GM18498 (cell line): ENCODE measurements at regions not wholly inside any gene's neighbourhood (a gene's known extent, or its start where the extent isn't known, plus 50 kb on each side); places are given as distances from the start of the nearest gene placed in this dataset.

Experiments
- ATAC-seq: cut with Tn5 transposase; IDR thresholded peaks from one replicate; pipeline ENCODE4 v1.9.1; 2021; ENCODE audit warnings: mild to moderate bottlenecking, moderate library complexity; ENCODE audit not compliant: unreplicated experiment

GRCh38 chr20:22003680-22004079, 298.2 kb downstream of the PAX1 start:
- ATAC-seq, result no peak

- ATAC-seq, result no peak
Observed at GRCh38 chr20:22001886-22002285, 296.4 kb downstream of the PAX1 start.

- ATAC-seq, result no peak
Observed at GRCh38 chr20:21995461-21995860, 290.0 kb downstream of the PAX1 start.

GRCh38 chr20:21994203-21994602, 288.7 kb downstream of the PAX1 start:
- no peak for ATAC-seq

- no peak for ATAC-seq
Observed at GRCh38 chr20:21982559-21982958, 277.1 kb downstream of the PAX1 start.

GRCh38 chr20:21981597-21982344, 276.3 kb downstream of the PAX1 start:
- ATAC-seq, result no peak

GRCh38 chr20:21981179-21981578, 275.7 kb downstream of the PAX1 start:
- ATAC-seq, result no peak

- ATAC-seq, result no peak
Observed at GRCh38 chr20:21971436-21971835, 266.0 kb downstream of the PAX1 start.

DNA sequence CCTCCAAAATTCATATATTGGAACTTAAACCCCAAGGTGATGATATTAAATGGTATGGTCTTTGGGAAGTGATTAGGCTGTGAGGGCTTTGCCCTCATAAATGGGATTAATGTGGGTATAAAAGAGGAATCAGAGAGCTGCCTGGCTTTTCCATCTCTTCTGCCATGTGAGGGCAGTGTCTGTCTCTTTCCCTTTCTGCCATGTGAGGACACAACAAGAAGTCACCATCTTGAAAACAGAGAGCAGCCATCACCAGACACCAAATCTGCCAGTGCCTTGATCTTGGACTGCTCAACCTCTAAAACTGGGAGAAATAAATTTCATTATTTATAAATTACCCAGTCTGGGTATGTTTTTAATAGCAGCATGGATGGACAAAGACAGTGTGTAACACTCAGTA, 263.0 kb downstream of the PAX1 start:
- ATAC-seq, result no peak

GRCh38 chr20:21967481-21967880, 262.0 kb downstream of the PAX1 start:
- no peak for ATAC-seq

GRCh38 chr20:21956591-21956990, 251.1 kb downstream of the PAX1 start:
- no peak for ATAC-seq

GRCh38 chr20:21947406-21947805, 241.9 kb downstream of the PAX1 start:
- no peak for ATAC-seq

DNA sequence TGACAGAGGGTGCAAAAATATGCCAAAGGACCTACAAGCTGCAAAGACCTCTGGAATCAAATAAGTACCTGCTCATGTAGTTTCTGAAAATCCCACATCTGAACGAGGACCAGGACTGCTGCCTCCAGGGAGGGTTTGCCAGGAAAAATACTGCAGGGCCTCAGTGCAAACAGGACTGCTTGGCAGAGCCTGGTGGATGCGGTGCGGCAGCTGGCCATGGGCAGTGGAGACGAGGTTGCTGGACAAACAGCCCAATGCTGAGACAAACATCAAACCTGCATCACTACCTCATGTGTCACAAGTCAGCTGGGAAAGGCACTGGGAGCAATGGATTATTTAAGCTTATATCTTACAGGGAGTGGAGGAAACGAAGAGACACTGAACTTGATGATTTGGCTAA, 238.8 kb downstream of the PAX1 start:
- ATAC-seq, result no peak

DNA sequence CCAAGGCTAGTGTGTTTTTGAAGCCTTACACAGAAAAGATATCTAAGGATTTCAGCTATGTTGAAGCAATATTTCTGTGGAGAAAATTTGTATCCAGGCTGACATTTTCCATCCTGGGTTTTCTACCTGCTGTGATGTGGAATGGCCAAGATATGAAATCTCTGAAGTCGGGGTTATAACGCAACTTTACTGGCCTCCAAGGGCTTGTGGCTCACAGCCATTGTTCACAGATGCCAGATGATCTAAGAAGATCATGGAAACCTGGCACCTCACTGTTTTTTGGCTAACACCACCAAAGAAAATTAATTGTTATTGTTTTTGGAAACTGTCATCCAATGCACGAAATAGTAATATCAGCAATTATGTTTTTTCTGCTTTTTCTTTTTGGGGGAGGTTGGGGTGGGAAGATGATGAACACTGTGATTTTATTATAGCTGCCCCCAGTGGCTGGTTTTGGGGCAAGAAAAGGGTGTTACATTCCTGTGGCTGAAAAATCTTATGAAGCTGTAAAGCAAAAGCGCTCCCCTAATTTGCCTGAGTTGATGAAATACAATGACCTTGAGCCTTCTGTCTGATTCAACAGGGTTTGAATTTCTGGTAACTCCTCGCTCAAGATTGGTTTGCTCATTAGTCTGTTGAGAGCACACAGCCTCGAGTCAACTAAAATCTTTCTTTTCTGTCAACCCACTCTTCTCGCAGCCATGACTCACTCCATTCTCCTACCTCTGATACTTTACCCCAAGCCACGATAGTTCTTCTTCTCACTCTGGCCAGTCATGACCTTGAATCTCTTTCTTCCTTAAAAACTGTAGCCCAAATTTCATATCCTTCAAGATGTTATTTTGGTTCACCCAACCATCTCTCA, 236.7 kb downstream of the PAX1 start:
- no peak for ATAC-seq

DNA sequence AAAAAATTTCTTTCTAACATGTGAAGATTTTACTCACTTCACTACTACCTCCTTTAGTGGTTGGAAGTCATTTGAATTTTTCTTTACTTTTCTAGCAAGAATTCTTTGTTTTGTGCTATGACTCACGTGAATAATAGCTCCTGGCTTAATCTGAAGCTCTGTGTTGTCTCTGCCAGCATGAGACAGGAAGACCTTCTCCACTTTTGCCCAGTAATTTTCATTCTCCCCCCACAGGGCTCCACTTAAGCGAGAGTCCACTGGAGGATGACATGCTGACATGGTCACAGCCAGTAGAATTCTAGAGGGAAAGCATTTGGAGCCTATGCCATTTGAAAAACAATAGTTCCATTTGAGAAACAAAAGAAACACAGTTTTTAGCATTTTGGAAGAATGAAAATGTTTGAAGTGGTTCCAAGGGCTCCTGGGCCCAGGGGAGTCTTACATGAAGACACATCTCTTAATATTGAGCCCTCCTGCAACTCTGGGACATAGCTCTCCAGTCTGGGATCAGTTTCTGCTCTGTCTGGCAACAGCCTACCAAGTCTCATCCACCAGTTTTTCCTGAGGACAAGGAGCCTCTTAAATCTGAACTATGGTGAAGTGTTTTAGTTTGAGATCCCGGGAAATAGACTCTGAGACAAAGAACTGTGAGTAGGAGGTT, 231.4 kb downstream of the PAX1 start:
- no peak for ATAC-seq

- no peak for ATAC-seq
Observed at GRCh38 chr20:21936261-21936660, 230.8 kb downstream of the PAX1 start.

DNA sequence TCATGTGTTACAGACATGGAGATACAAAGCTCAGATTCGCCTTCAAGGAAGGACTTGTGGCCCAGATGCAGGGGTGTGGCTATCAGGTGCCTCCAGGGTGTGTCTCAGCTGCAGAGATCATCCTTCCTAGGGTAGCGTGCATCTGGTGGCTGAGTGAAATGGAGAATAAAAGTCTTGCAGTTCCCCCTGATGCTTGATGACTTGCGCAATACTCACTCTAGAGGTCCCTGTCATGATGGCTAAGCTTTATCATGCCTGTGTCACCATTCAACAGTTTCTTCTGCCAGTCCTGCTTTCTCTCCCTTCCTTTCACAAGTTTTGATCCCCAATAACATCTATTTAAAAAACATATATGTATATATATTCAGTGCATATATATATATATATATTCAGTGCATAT, 228.1 kb downstream of the PAX1 start:
- no peak for ATAC-seq

DNA sequence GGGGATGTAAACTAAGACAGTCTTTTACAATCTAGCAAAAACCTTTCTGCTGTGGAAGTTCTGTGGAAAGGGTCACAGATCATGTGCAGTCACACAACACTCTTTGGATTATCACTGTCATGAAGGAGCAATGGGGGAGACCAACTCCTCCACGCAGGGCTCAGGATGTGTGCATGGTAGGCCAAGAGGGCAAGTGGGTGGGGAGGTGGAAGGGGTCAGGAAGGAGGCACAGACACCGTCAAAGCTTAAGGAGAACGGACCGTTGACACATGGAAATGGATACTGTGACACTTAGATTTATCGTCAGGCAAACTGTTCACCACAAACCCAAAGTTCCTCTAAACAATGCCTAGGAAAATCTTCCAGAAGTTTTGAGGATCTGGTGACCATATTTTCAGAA, 215.8 kb downstream of the PAX1 start:
- no peak for ATAC-seq

DNA sequence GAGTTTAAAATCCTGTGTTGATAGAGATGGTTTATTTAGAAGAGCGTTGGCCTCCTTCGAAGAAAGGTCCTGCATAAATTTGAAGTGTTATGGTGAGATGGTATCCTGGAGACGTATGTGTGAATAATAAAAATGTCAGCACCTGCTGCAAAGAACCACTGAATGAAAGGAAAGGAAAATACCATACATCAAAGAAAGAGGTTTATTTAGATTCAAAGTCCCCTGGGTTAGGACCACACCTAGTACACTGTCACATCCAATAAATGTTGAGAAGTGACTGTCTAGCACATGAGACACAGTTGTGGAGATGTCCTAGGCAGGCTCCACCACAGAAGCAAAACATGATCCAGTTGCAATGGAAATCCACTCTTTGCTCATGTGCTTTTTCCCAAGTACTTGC, 214.7 kb downstream of the PAX1 start:
- ATAC-seq, result no peak

DNA sequence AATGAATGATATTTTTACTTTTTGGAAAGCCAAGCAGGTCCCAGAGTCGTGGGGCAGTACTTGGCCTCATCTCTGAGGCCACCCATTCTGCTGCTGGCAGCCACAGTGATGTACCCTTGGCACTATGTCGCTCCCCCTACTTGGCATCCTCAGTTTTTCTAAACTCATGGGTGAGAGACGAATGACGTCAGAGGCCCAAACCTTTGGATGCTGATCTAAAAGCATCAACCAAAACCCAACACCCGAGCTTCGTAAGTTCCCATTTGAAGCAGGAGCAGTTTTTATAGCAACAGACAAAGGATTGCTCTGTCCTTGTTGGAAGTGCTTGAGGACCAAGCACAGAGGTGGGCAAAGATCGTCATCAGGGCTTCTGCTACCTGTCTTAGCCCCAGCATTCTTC, 212.9 kb downstream of the PAX1 start:
- ATAC-seq, result no peak

- no peak for ATAC-seq
Observed at GRCh38 chr20:21902391-21902790, 196.9 kb downstream of the PAX1 start.
